H9 (cell line): ENCODE measurements at regions not wholly inside any gene's neighbourhood (a gene's known extent, or its start where the extent isn't known, plus 50 kb on each side); places are given as distances from the start of the nearest gene placed in this dataset.

Source experiments
- DNase-seq: peaks from one replicate; pipeline ENCODE4 v3.0.0-alpha.2; 2017
- H2AFZ ChIP-seq: one replicate; pipeline ENCODE4 v1.6.1; 2013; ENCODE audit warnings: mild to moderate bottlenecking, low read length, control low read depth, moderate library complexity
- H2AK5ac ChIP-seq: 2 replicates; pipeline ENCODE4 v1.6.1; 2013; ENCODE audit warnings: low read length, control low read depth, mixed read lengths; ENCODE audit not compliant: insufficient read length
- H2BK120ac ChIP-seq: one replicate; pipeline ENCODE4 v1.6.1; 2013; ENCODE audit warnings: low read depth, mild to moderate bottlenecking, low read length, control low read depth, inconsistent platforms; ENCODE audit not compliant: poor library complexity, severe bottlenecking
- H2BK12ac ChIP-seq: 2 replicates; pipeline ENCODE4 v1.6.1; 2013; ENCODE audit warnings: low read length, control low read depth, mixed read lengths, low read depth; ENCODE audit not compliant: insufficient read length
- H2BK15ac ChIP-seq: 2 replicates; pipeline ENCODE4 v1.6.1; 2013; ENCODE audit warnings: low read depth, low read length, control low read depth
- H2BK20ac ChIP-seq: one replicate; pipeline ENCODE4 v1.6.1; 2013; ENCODE audit warnings: low read depth, mild to moderate bottlenecking, low read length, control low read depth, inconsistent platforms; ENCODE audit not compliant: poor library complexity, severe bottlenecking
- H2BK5ac ChIP-seq: 2 replicates; pipeline ENCODE4 v1.6.1; 2013; ENCODE audit warnings: low read length, control low read depth, mixed read lengths; ENCODE audit not compliant: insufficient read length
- H3K14ac ChIP-seq: 2 replicates; pipeline ENCODE4 v1.6.1; 2013; ENCODE audit warnings: low read length, control low read depth; ENCODE audit not compliant: insufficient read depth
- H3K18ac ChIP-seq: 2 replicates; pipeline ENCODE4 v1.6.1; 2013; ENCODE audit warnings: low read depth, mild to moderate bottlenecking, mixed read lengths, low read length, control low read depth; ENCODE audit not compliant: insufficient read length
- H3K23ac ChIP-seq: 2 replicates; pipeline ENCODE4 v1.6.1; 2013; ENCODE audit warnings: low read length, control low read depth, mixed read lengths, low read depth; ENCODE audit not compliant: insufficient read length
- H3K23me2 ChIP-seq: 2 replicates; pipeline ENCODE4 v1.6.1; 2013; ENCODE audit warnings: low read depth, mild to moderate bottlenecking, mixed read lengths, low read length, control low read depth; ENCODE audit not compliant: insufficient read length, poor library complexity, severe bottlenecking
- H3K27ac ChIP-seq: 2 replicates; pipeline ENCODE4 v1.5.1; 2013; ENCODE audit warnings: low read length, control low read depth, mixed read lengths, low read depth; ENCODE audit not compliant: insufficient read length
- H3K27me3 ChIP-seq: 2 replicates; pipeline ENCODE4 v1.6.1; 2013; ENCODE audit warnings: low read length, control low read depth, inconsistent platforms; ENCODE audit not compliant: insufficient read depth
- H3K4ac ChIP-seq: 2 replicates; pipeline ENCODE4 v1.6.1; 2013; ENCODE audit warnings: low read depth, mild to moderate bottlenecking, control low read depth, inconsistent platforms, low read length, moderate library complexity
- H3K4me1 ChIP-seq: 2 replicates; pipeline ENCODE4 v1.6.1; 2013; ENCODE audit warnings: low read length, control low read depth, inconsistent platforms; ENCODE audit not compliant: insufficient read depth
- H3K4me2 ChIP-seq: 2 replicates; pipeline ENCODE4 v1.6.1; 2013; ENCODE audit warnings: low read length, control low read depth, mixed read lengths; ENCODE audit not compliant: insufficient read length, insufficient read depth
- H3K56ac ChIP-seq: 2 replicates; pipeline ENCODE4 v1.6.1; 2013; ENCODE audit warnings: low read depth, mild to moderate bottlenecking, mixed read lengths, low read length, control low read depth; ENCODE audit not compliant: insufficient read length
- H3K79me1 ChIP-seq: 2 replicates; pipeline ENCODE4 v1.6.1; 2013; ENCODE audit warnings: low read depth, mild to moderate bottlenecking, moderate library complexity, low read length, control low read depth, inconsistent platforms; ENCODE audit not compliant: insufficient read depth, poor library complexity, severe bottlenecking
- H3K79me2 ChIP-seq: 2 replicates; pipeline ENCODE4 v1.6.1; 2013; ENCODE audit warnings: low read length, control low read depth, inconsistent platforms; ENCODE audit not compliant: insufficient read depth
- H3K9ac ChIP-seq: 2 replicates; pipeline ENCODE4 v1.6.1; 2013; ENCODE audit warnings: low read length, control low read depth, mixed read lengths; ENCODE audit not compliant: insufficient read length; ENCODE audit errors: extremely low read depth
- H3K9me3 ChIP-seq: one replicate; pipeline ENCODE4 v1.6.1; 2013; ENCODE audit warnings: low read depth, low read length, inconsistent platforms; ENCODE audit not compliant: control insufficient read depth
- H3T11ph ChIP-seq: one replicate; pipeline ENCODE4 v1.6.1; 2013; ENCODE audit warnings: mild to moderate bottlenecking, low read length, control low read depth, inconsistent platforms
- H4K20me1 ChIP-seq: one replicate; pipeline ENCODE4 v1.6.1; 2013; ENCODE audit not compliant: control insufficient read depth, insufficient read length, insufficient read depth
- H4K5ac ChIP-seq: 2 replicates; pipeline ENCODE4 v1.6.1; 2013; ENCODE audit warnings: low read depth, mild to moderate bottlenecking, mixed read lengths, low read length, control low read depth; ENCODE audit not compliant: insufficient read length
- H4K8ac ChIP-seq: replicated peaks from 2 replicates; pipeline ENCODE4 v1.6.1; 2013; ENCODE audit warnings: low read length, control low read depth, mixed read lengths, low read depth; ENCODE audit not compliant: insufficient read length
- H4K91ac ChIP-seq: 2 replicates; pipeline ENCODE4 v1.6.1; 2013; ENCODE audit warnings: low read depth, mild to moderate bottlenecking, moderate library complexity, mixed read lengths, low read length, control low read depth; ENCODE audit not compliant: insufficient read length
- H3K27ac Mint-ChIP-seq, 3 experiments: 2 replicates in 2 of 3; 3 replicates in 1 of 3; pipeline ENCODE4 v1.8.0; 2020 to 2021; ENCODE audit warnings: mixed read lengths in 3 of 3, mild to moderate bottlenecking in 1 of 3, moderate library complexity in 1 of 3
- H3K27me3 Mint-ChIP-seq: 2 replicates; pipeline ENCODE4 v1.8.0; 2021; ENCODE audit warnings: low read depth, mild to moderate bottlenecking, moderate library complexity, mixed read lengths
- H3K36me3 Mint-ChIP-seq, 3 experiments: 2 replicates in 2 of 3; 3 replicates in 1 of 3; pipeline ENCODE4 v1.8.0; 2020 to 2021; ENCODE audit warnings: low read depth in 3 of 3, mixed read lengths in 3 of 3; ENCODE audit not compliant: insufficient read depth in 1 of 3
- H3K4me1 Mint-ChIP-seq, 2 experiments: 2 replicates each; pipeline ENCODE4 v1.8.0; 2020; ENCODE audit warnings: mixed read lengths in 2 of 2
- H3K4me3 Mint-ChIP-seq, 2 experiments: 2 replicates in 1 of 2; 3 replicates in 1 of 2; pipeline ENCODE4 v1.8.0; 2020 to 2021; ENCODE audit warnings: mild to moderate bottlenecking in 2 of 2, mixed read lengths in 2 of 2, moderate library complexity in 1 of 2
- H3K9me3 Mint-ChIP-seq, 2 experiments: 2 replicates in 1 of 2; 3 replicates in 1 of 2; pipeline ENCODE4 v1.8.0; 2020; ENCODE audit warnings: mild to moderate bottlenecking in 2 of 2, mixed read lengths in 2 of 2, moderate library complexity in 1 of 2
- CTCF ChIP-seq: fragments of 200-600 bp; sonication (generic); conservative IDR thresholded peaks from 3 replicates; pipeline ENCODE4 v1.8.0; 2021; ENCODE audit warnings: antibody characterized with exemption, mild to moderate bottlenecking

DNA sequence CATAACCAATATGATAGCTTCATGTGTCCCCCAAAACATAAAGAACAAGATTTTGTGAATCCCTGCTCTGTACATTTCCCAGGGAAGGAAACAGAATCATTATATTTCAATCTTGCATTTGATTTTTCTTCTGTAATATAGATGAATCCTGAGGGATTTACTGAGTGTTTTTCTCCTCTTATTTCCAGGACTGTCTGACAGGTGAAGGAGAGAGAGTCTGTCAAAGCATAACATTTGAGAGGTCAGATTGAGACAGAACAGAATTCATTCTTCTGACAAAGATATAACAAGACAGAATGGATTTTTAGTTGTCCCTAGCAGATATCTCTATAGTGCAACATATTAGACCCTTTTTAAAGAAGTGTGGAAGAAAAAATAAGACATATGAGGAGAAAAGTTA lies 354.5 kb upstream of the IZUMO3 start:
- no peak overlapping the region for H2BK15ac ChIP-seq
- Mint-ChIP-seq H3K4me1 (no peaks in the 10 kb centered on the region), H3K36me3 (peaks cover 0 to 4% (median 0%) of the 10 kb centered on the region in 3 experiments; a peak in 1 of 7 replicates), H3K4me3 (no peak overlapping the region), H3K27ac (no peak overlapping the region), H3K27me3 (no peaks in the 10 kb centered on the region), H3K9me3 (no peaks in the 10 kb centered on the region)
- H3K27ac ChIP-seq, result no peak overlapping the region
- no peak overlapping the region for H2AK5ac ChIP-seq
- no peaks in the 10 kb centered on the region for H3K9me3 ChIP-seq
- no peak overlapping the region for H3K9ac ChIP-seq
- no peak overlapping the region for H3K23ac ChIP-seq
- no peak overlapping the region for H2BK20ac ChIP-seq
- no peaks in the 10 kb centered on the region for H3K4me1 ChIP-seq
- no peak overlapping the region for H3K56ac ChIP-seq
- H2AFZ ChIP-seq, result no peak overlapping the region
- no peak overlapping the region for H2BK120ac ChIP-seq
- no peaks in the 10 kb centered on the region for H4K20me1 ChIP-seq
- no peak for DNase-seq
- H3K27me3 ChIP-seq, result no peaks in the 10 kb centered on the region
- no peaks in the 10 kb centered on the region for H3K23me2 ChIP-seq
- H3K18ac ChIP-seq, result no peak overlapping the region
- no peaks in the 10 kb centered on the region for H3K79me1 ChIP-seq
- no peak overlapping the region for H2BK12ac ChIP-seq
- H3T11ph ChIP-seq, result no peak overlapping the region
- TF ChIP-seq CTCF, result no peak
- H3K79me2 ChIP-seq, result no peaks in the 10 kb centered on the region
- H2BK5ac ChIP-seq, result no peak overlapping the region
- H4K5ac ChIP-seq, result no peak overlapping the region
- H3K4ac ChIP-seq, result no peak overlapping the region
- no peak overlapping the region for H3K4me2 ChIP-seq
- no peak overlapping the region for H4K8ac ChIP-seq
- H3K14ac ChIP-seq, result no peak overlapping the region
- no peak overlapping the region for H4K91ac ChIP-seq
